GM19468 (cell line): ENCODE measurements at regions not wholly inside any gene's neighbourhood (a gene's known extent, or its start where the extent isn't known, plus 50 kb on each side); places are given as distances from the start of the nearest gene placed in this dataset.
"Not testable (repeated sequence)": the region's sequence is repeated elsewhere in the genome, so short reads cannot be mapped to it uniquely, and the experiment has no call there.

Experiments used
- ATAC-seq: cut with Tn5 transposase; IDR thresholded peaks from one replicate; pipeline ENCODE4 v1.9.1; 2021; ENCODE audit warnings: mild to moderate bottlenecking, moderate library complexity, moderate number of reproducible peaks; ENCODE audit not compliant: unreplicated experiment; ENCODE audit errors: extremely low read depth

GRCh38 chr18:1097991-1098735 is 193.5 kb downstream of the ADCYAP1 start:
- ATAC-seq = not testable (repeated sequence)

- ATAC-seq = no peak
Observed at GRCh38 chr18:1102848-1103247, 198.2 kb downstream of the ADCYAP1 start.

DNA sequence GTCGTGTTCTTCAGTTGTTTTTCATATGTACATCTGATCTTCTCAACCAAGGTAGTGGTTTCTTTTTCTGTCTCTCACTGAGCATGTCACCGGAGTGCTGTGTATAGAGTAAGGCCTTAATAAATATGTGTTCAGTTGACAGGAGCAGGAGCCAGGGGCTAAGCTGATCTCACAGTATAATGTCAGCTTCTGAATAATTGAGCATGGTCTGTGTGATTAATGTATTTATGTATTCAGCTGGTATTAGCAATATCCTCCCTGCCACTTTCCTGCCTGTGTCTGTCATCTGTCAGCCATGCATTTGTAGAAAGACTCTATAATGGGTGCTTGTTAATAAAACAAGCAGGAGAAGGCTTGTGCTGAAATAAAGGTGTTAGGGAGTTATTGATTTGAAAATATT is 198.9 kb downstream of the ADCYAP1 start:
- no peak for ATAC-seq

DNA sequence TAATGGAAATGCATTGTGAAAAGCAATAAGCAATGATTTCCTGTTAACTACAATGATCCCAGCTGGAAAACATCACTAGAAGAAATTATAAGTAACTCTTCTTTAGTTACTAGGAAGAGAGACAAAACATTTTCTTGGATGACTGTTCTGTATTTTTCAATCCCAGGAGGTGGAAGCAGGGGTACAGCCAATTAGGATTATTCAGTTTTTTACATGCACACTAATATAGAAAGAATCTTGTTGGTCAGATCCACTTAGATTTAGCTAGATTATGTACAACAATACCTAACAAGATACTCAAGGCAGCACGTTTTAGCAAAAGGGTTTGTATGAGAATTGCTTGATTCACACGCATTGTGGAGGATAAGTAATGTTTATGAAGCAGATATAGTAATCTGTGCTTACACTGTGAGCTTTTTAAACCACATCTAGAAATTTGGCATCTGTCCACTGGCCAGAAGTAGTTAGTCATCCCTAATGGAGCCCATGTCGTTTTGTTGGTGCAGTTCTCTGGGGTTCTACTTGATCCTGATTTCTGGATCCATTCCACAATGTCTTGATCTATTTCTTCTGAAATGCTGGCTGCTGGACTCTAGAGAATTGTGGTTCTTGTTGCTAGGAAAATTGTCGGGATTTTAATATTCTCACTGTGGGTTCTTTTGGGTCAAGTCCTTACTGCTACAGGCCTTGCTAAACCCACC is 199.7 kb downstream of the ADCYAP1 start:
- ATAC-seq = no peak

DNA sequence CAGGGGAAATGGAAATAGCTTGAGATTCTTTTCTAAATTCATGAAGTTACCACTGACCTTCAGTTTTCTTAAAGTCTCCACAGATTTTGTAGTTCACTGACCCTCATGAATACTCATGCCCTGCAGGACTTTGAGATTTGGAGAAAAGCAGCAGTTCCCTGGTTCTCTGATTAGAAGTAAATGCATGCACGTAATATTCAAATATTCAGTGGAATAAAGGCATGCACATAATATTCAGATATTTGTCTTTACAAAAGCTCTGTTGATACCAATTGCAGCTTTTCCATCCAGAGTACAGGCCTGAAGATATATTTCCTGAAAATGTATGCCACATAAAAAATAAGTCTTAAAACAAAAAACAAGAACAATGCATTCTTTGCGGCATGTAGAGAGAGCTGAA is 219.8 kb downstream of the ADCYAP1 start:
- ATAC-seq = no peak

- ATAC-seq = no peak
Observed at GRCh38 chr18:1133541-1133940, 228.9 kb downstream of the ADCYAP1 start.

GRCh38 chr18:1147730-1148129 is 243.1 kb downstream of the ADCYAP1 start:
- no peak for ATAC-seq

GRCh38 chr18:1149709-1150108 is 245.0 kb downstream of the ADCYAP1 start:
- no peak for ATAC-seq

DNA sequence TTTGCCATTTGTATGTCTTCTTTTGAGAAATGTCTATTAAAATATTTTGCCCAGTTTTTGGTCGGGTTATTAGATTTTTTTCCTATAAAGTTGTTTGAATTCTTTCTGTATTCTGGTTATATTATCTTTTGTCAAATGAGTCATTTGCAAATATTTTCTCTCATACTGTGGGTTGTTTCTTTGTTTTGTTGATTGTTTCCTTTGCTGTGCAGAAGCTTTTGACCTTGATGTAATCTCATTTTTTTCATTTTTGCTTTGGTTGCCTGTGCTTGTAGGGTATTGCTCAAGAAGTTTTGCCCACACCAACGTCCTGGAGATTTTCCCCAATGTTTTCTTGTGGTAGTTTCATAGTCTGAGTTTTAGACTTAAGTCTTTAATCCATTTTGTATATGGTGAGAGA is 245.7 kb downstream of the ADCYAP1 start:
- no peak for ATAC-seq

DNA sequence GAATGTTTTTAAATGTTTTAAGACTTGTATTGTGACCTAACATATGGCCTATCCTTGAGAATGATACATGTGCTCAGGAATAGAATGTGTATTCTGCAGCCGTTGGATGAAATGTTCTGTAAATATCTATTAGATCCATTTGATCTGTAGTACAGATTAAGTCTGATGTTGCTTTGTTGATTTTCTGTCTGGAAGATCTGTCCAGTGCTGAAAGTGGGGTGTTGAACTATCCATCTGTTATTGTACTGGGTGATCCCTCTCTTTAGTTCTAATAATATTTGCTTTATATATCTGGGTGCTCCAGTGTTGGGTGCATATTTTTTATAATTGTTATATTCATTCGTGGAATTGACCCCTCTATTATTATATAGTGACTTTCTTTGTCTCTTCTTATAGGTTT is 248.3 kb downstream of the ADCYAP1 start:
- ATAC-seq = not testable (repeated sequence)

DNA sequence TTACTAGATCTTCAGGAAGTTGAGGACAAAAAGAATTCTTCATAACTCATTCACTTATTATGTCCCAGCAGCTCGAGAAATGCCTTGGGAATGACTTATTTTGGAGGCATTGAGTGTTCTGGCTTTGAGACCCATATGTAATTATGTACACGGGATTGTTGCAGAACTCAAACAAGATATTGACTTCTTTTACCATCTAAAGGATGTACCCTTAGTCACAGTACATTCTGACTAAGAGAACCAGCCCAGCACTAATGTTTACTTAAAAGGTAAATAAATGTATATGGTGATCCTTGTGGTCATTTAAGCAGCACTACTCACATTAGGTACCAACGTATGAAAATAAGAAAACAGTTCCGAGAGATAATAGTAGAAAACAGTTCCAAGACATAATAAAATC is 268.9 kb downstream of the ADCYAP1 start:
- ATAC-seq = no peak

DNA sequence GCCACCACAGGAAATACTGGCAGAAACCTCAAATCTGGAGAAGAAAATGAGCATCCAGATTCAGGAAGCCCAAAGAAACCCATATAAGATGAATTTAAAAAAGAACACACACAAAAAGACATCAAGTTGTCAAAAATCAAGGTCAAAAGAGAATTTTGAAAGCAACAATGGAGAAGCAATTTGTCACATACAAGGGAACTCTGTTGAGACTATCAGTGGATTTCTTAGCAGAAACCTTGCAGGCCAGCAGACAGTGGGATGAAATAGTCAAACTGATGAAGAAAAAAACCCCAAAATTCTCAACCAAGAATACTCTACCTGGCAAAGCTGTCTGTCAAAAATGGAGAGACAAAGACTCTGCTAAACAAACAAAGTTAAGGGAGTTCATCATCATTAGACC is 272.6 kb downstream of the ADCYAP1 start:
- ATAC-seq = no peak

DNA sequence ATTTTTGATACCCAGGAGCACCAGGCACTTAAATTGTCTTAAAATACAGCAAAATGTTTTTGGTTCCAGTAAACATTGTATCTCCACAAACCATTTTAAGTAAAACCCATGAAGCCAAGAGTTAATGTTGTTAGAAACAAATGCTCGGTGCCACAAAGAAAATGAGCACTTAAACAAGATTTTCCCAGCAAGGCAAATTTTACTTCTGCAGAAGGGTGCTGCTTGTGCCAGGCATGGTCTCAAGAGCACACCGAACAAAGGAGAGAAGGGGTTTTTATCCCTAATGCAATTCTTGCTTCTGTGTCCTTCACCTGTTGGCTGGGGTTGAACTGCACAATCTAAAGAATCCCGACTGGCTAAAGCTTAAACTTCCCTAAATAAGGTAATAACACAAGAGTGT is 286.7 kb downstream of the ADCYAP1 start:
- no peak for ATAC-seq

DNA sequence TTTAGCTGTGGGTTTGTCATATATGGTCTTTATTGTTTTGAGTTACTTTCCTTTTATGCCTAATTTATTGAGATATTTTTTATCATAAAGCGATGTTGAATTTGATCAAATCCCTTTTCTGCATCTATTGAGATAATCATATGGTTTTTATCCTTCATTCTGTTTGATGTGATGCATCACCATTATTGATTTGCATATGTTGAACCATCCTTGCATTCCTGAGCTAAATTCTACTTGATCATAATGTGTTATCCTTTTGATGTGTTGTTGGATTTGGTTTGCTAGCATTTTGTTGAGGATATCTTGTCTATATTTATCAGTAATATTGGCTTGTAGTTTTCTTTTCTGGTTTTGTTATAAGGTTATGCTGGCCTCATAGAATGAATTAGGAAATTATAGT is 308.5 kb downstream of the ADCYAP1 start:
- ATAC-seq = no peak

DNA sequence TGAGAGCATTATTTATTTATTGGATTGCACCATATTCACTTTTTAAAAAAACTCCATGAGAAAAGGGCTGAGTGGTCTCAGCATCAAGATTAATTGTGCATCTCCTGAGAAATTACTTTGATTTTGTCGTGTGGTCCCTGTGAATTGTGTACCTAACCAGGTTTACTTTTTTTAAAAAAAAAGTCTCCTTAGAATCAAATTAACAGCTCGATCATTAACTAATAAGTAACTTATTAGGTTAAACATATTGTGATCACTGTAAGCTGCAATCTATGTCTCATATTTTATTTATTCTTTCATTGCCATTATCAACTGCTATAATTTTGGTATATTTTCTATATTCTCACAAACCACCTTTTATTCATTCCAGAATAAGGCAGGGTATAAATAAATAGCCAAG is 318.2 kb downstream of the ADCYAP1 start:
- no peak for ATAC-seq

- no peak for ATAC-seq
Observed at GRCh38 chr18:1227025-1227424, 322.4 kb downstream of the ADCYAP1 start.

DNA sequence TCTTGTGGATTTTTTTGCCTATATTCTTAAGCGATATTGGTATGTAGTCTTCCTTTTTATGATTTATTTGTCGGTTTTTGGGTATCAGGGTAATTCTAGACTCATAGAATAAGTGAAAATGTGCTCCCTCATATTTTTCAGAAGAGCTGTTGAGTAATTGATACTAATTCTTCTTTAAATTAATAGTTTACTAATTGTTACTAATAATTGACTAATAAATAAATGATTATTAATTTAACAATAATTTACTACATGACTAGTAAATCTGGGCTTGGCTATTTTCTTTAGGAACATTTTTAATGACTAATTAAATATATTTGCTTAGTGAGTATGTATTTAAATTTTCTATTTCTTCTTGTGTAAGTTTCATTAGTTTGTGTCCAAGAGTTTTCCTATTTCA is 325.0 kb downstream of the ADCYAP1 start:
- no peak for ATAC-seq

GRCh38 chr18:1232867-1233266 is 328.2 kb downstream of the ADCYAP1 start:
- ATAC-seq = no peak

- ATAC-seq = no peak
Observed at GRCh38 chr18:1240701-1241100, 336.0 kb downstream of the ADCYAP1 start.

- no peak for ATAC-seq
Observed at GRCh38 chr18:1244397-1245122, 339.9 kb downstream of the ADCYAP1 start.

DNA sequence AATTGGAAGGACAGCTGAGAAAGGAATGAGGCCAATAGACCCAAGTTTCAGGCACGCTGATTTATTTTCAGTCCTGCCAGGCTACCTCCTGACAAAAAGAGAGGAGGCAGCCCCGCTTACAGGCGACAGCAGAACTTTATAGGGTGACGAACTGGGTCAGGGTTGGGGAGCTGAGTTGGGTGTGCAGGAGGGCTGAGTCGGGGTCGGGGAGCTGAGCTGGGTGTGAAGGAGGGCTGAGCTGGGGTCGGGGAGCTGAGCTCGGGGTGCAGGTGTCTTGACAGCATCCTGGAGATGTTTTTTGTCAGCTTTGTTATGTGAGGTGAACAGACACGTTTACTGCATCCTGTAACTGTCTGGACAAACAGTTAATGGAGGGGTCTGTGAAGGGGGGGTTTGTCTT is 342.2 kb downstream of the ADCYAP1 start:
- ATAC-seq = no peak
